Tibial nerve (tissue), 4 donors: ENCODE measurements at regions not wholly inside any gene's neighbourhood (a gene's known extent, or its start where the extent isn't known, plus 50 kb on each side); places are given as distances from the start of the nearest gene placed in this dataset.

Experiments
- DNase-seq, 2 donors: peaks; one replicate each; pipeline ENCODE4 v3.0.0-alpha.2; 2019; ENCODE audit warnings: low spot score in 2 of 2
- H3K27ac ChIP-seq, 4 donors: fragments of 200-600 bp; sonication (generic) in 3 of 4; one replicate each; pipeline ENCODE4 v1.5.1; 2017 to 2019; ENCODE audit warnings: mild to moderate bottlenecking in 1 of 4
- H3K27me3 ChIP-seq, 2 donors: fragments of 200-600 bp; sonication (generic) in 1 of 2; one replicate each; pipeline versions ENCODE4 v1.5.1 to v1.6.0; 2017 to 2019
- H3K36me3 ChIP-seq, 3 donors: fragments of 200-600 bp; sonication (generic); one replicate each; pipeline ENCODE4 v1.5.1; 2018 to 2019
- H3K4me1 ChIP-seq, 4 donors: fragments of 200-600 bp; sonication (generic) in 3 of 4; one replicate each; pipeline ENCODE4 v1.5.1; 2017 to 2019
- H3K4me3 ChIP-seq, 4 donors: fragments of 200-600 bp; sonication (generic) in 3 of 4; one replicate each; pipeline ENCODE4 v1.5.1; 2017 to 2019; ENCODE audit warnings: mild to moderate bottlenecking in 1 of 4, moderate library complexity in 1 of 4
- H3K9me3 ChIP-seq, 4 donors: fragments of 200-600 bp; sonication (generic) in 3 of 4; one replicate each; pipeline ENCODE4 v1.5.1; 2017 to 2019
- CTCF ChIP-seq, 5 experiments: fragments of 200-600 bp in 3 of 5; fragments of 450-650 bp in 2 of 5; sonication (generic) in 3 of 5; IDR thresholded peaks; one replicate each; pipeline ENCODE4 v1.5.1; 2016 to 2019; ENCODE audit warnings: antibody characterized with exemption in 5 of 5, mild to moderate bottlenecking in 3 of 5, moderate library complexity in 2 of 5
- EP300 ChIP-seq, 2 donors: sonication (generic); formaldehyde crosslinking; IDR thresholded peaks; one replicate each; pipeline ENCODE4 v1.6.1; 2017; ENCODE audit warnings: antibody characterized with exemption in 2 of 2, mild to moderate bottlenecking in 1 of 2
- POLR2A ChIP-seq, 2 donors: fragments of 450-650 bp; IDR thresholded peaks; one replicate each; pipeline ENCODE4 v1.6.1; 2017; ENCODE audit warnings: antibody characterized with exemption in 2 of 2, mild to moderate bottlenecking in 2 of 2, moderate library complexity in 2 of 2
- WGBS, 2 donors: methylation state at CpG; one replicate each; pipeline ENCODE4 v1.1.5; 2018; 5-methylcytosine and 5-hydroxymethylcytosine counted together

- WGBS, 2 donors: 52 to 55% methylated on average over 7 of the region's 7 CpGs
- Histone ChIP-seq H3K9me3 (no peaks in the 10 kb centered on the region), H3K4me3 (no peak overlapping the region), H3K27me3 (no peaks in the 10 kb centered on the region), H3K27ac (no peak overlapping the region), H3K36me3 (no peaks in the 10 kb centered on the region), H3K4me1 (no peaks in the 10 kb centered on the region)
- TF ChIP-seq CTCF (IDR thresholded peaks at IDR 0.05): no peak
- no peak for TF ChIP-seq EP300 (IDR thresholded peaks at IDR 0.05)
- TF ChIP-seq POLR2A (IDR thresholded peaks at IDR 0.05): no peak
- no peak for DNase-seq
Observed at GRCh38 chr13:47250146-47250545, 353.3 kb upstream of the HTR2A start.

- no peaks in the 10 kb centered on the region for H3K4me1 ChIP-seq
- H3K27me3 ChIP-seq: no peaks in the 10 kb centered on the region
- H3K9me3 ChIP-seq: no peaks in the 10 kb centered on the region
- no peak for DNase-seq
- no peaks in the 10 kb centered on the region for H3K36me3 ChIP-seq
- H3K4me3 ChIP-seq: no peak overlapping the region
- no peak for TF ChIP-seq POLR2A (IDR thresholded peaks at IDR 0.05)
- TF ChIP-seq CTCF (IDR thresholded peaks at IDR 0.05): no peak
- no peak for TF ChIP-seq EP300 (IDR thresholded peaks at IDR 0.05)
- no peak overlapping the region for H3K27ac ChIP-seq
Observed at GRCh38 chr13:47249266-47249665, 352.4 kb upstream of the HTR2A start.

- DNase-seq: no peak
Observed at GRCh38 chr13:47241446-47241845, 344.6 kb upstream of the HTR2A start.

GRCh38 chr13:47239025-47239424 lies 342.2 kb upstream of the HTR2A start:
- DNase-seq: no peak
- H3K36me3 ChIP-seq: no peaks in the 10 kb centered on the region
- no peaks in the 10 kb centered on the region for H3K4me1 ChIP-seq
- no peak for TF ChIP-seq POLR2A (IDR thresholded peaks at IDR 0.05)
- TF ChIP-seq CTCF (IDR thresholded peaks at IDR 0.05): no peak
- no peak for TF ChIP-seq EP300 (IDR thresholded peaks at IDR 0.05)
- no peak overlapping the region for H3K27ac ChIP-seq
- H3K4me3 ChIP-seq: no peak overlapping the region
- H3K27me3 ChIP-seq: no peaks in the 10 kb centered on the region
- H3K9me3 ChIP-seq: no peaks in the 10 kb centered on the region
- 87 to 90% methylated on average over 3 of the region's 3 CpGs for WGBS, 2 donors

More at GRCh38 chr13:47241446-47241845, 344.6 kb upstream of the HTR2A start:
- no peaks in the 10 kb centered on the region for H3K4me1 ChIP-seq
- no peak overlapping the region for H3K4me3 ChIP-seq
- H3K36me3 ChIP-seq: no peaks in the 10 kb centered on the region
- TF ChIP-seq CTCF (IDR thresholded peaks at IDR 0.05) (no peak), POLR2A (IDR thresholded peaks at IDR 0.05) (no peak)
- no peaks in the 10 kb centered on the region for H3K27me3 ChIP-seq
- no peak overlapping the region for H3K27ac ChIP-seq
- H3K9me3 ChIP-seq: no peaks in the 10 kb centered on the region
- 79 to 87% methylated on average over 7 of the region's 7 CpGs for WGBS, 2 donors

- Histone ChIP-seq H3K4me1 (no peaks in the 10 kb centered on the region), H3K9me3 (no peaks in the 10 kb centered on the region), H3K27ac (no peak overlapping the region), H3K36me3 (no peaks in the 10 kb centered on the region), H3K27me3 (no peaks in the 10 kb centered on the region), H3K4me3 (no peak overlapping the region)
- WGBS, 2 donors: 52 to 56% methylated on average over 2 of the region's 2 CpGs
- TF ChIP-seq CTCF (IDR thresholded peaks at IDR 0.05) (no peak), EP300 (IDR thresholded peaks at IDR 0.05) (no peak), POLR2A (IDR thresholded peaks at IDR 0.05) (no peak)
- DNase-seq: no peak
Observed at GRCh38 chr13:47237571-47237970, 340.7 kb upstream of the HTR2A start.
